Dedifferentiated amniotic fluid mesenchymal stem cell (primary cell): ENCODE measurements at regions not wholly inside any gene's neighbourhood (a gene's known extent, or its start where the extent isn't known, plus 50 kb on each side); places are given as distances from the start of the nearest gene placed in this dataset.
"Not testable (repeated sequence)": the region's sequence is repeated elsewhere in the genome, so short reads cannot be mapped to it uniquely, and the experiment has no call there.

ENCODE experiments used
- DNase-seq: peaks from one replicate; pipeline ENCODE4 v3.0.0-alpha.2; 2016; ENCODE audit errors: extremely low spot score

GRCh38 chr4:19520939-19521520 lies 730.7 kb upstream of the SLIT2 start:
- DNase-seq = no peak

DNA sequence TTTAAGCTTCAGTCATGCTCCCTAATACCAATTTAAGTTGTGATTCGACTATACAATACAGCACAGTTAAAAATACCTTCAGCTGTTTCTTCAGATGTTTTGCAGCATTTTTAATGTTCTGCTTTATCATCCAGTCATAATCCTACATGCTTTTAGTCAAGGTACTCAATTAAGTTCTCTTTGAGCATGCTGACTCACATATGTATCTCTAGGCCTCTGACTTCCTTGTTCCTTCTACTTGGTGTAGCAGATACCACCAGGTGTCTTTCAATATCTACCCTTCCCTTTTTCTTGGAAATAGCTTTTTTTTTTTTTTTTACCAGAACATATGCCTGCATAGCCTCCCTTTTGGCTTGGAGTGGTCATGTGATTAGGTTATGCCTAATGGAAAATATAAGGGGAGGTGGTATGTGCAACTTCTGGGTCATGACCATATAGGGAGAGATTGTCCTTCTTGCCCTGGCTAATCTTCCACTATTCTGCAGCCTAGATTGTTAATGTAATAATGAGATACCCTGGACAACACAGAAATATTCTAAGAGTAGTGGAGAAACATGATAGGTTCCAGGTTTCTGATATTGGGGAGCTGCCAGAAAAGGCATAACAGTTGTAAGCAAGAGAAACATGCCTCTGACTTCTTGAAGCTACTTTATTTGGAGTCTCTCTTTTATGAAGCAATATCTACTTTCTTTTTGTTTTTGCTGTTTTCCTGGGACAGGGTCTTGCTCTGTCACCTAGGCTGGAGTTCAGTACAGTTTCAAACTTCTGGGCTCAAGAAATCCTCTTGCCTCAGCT lies 737.2 kb upstream of the SLIT2 start:
- no peak for DNase-seq

GRCh38 chr4:19512086-19512485 lies 739.6 kb upstream of the SLIT2 start:
- DNase-seq = no peak

GRCh38 chr4:19510993-19511392 lies 740.7 kb upstream of the SLIT2 start:
- DNase-seq = no peak

DNA sequence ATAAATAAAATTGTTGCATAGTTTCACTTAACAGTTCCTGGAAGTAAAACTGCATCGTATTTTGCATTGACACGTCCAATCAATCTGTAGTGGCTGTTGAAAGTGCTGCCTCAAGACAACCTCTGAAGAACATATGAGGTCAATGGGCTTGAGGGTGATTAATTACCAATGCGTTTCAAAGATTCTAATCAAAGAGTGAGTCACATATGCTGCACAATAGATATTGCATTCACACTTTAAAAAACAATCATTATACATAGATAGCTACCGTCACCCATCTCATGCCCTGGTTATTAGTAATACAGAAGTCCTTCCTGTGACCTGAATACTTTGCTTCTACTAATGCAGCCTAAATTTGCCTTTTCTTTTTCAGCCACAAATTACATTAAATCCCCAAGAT lies 743.3 kb upstream of the SLIT2 start:
- DNase-seq = no peak

- no peak for DNase-seq
These were observed 754.0 kb upstream of the SLIT2 start for GRCh38 chr4:19497705-19498104.

DNA sequence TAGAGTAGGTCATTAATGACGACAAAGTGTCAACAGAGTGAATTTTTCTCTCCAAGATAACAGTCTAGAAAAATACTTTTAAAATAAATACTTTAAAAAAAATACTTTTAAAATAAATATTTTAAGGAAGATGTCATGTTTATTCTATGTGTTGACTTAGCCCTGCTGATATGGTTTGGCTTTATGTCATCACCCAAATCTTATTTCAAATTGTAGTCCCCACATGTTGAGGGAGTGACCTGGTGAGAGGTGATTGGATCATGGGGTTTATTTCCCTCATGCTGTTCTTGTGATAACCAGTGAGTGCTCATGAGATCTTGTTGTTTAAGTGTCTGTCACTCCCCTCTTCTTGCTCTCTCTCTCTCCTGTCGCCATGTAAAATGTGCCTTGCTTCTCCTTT lies 754.9 kb upstream of the SLIT2 start:
- DNase-seq = no peak

DNA sequence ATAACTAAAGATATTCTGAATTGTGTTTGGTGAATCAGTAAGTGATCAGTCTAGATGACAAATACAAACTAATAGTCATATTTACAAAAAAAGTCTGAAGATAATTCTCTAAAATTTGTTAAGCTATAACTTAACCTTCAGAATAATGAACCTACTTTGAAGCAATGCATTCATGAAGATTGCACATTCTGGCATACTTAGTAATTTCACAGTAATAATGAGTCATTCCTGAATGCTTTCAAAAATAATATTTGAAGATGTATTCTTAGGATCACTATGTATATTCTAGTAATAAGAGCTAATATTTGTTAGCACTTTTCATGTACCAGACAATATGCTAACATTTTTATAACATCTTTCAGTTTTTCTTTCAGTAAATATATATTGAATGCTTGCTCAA lies 756.7 kb upstream of the SLIT2 start:
- no peak for DNase-seq

DNA sequence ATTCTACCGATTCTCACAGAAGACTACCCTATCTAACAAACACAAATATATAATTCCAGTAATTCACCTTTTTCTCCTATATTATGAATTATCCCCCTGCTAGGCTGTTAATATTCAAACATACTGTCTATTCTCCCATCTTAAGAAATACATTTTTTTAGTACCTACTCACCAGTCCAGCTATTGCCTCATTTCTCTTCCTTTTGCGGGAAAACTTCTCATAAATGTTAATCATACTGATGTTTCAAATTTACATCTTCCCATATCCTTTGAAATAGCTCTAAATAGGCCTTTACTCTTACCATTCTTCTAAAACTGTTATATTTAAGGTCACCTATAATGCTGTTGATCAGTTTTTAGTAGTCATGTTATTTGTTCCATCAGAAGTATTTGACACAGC lies 759.1 kb upstream of the SLIT2 start:
- no peak for DNase-seq

GRCh38 chr4:19486400-19486799 lies 765.3 kb upstream of the SLIT2 start:
- no peak for DNase-seq

DNA sequence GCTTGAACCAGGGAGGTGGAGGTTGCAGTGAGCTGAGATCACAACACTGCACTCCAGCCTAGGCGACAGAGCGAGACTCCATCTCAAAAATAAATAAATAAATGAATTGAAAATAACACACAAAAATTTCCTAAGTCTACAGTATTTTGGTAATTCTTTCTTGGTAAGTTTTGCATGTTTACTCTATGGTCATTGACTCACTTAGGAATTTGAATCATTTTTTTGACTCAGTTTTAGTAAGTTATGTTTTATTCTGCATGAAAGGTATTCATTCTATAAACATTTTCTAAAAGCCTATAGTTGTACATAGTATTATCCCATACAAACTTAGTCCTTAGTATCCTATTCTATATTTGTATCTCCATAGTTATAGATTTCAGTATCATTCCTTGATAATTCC lies 772.9 kb upstream of the SLIT2 start:
- peak; percentile 28 for DNase-seq

- no peak for DNase-seq
These were observed 778.1 kb upstream of the SLIT2 start for GRCh38 chr4:19473569-19473968.

- DNase-seq = no peak
These were observed 779.0 kb upstream of the SLIT2 start for GRCh38 chr4:19472666-19473065.

DNA sequence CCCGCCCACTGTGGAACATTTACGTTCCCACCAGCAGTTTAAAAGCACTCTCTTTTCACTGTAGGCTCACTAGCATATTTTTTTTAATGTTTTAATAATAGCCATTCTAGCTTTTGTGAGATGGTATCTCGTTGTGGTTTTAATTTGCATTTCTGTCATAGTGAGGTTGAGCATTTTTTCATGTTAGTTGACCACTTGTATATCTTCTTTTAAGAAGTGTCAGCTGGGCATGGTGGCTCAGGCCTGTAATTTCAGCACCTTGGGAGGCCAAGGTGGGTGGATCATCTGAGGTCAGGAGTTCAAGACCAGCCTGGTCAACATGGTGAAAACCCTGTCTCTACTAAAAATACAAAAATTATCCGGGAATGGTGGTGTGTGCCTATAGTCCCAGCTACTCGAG lies 781.7 kb upstream of the SLIT2 start:
- DNase-seq = not testable (repeated sequence)

DNA sequence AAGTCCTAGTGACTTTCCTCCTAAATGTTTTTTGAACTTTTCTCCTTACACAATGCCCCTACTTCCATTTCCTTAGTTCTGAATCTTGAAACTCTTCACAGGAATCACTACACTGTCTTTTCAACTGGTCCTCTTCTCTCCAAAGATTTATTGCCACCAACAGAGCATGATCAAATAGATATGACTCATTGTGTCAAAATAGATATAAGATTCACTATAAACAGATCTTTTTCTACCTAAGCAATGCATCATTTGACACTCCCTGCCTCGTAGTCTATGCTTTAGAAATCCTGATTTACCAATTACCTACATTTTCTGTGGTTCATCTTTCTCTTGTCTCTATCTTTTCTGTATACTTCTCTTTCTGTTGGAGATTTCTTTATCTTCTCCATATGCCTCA lies 789.6 kb upstream of the SLIT2 start:
- no peak for DNase-seq

GRCh38 chr4:19455850-19456602 lies 795.7 kb upstream of the SLIT2 start:
- DNase-seq = no peak

- DNase-seq = no peak
These were observed 796.5 kb upstream of the SLIT2 start for GRCh38 chr4:19455196-19455595.

- no peak for DNase-seq
These were observed 813.5 kb upstream of the SLIT2 start for GRCh38 chr4:19438233-19438632.

DNA sequence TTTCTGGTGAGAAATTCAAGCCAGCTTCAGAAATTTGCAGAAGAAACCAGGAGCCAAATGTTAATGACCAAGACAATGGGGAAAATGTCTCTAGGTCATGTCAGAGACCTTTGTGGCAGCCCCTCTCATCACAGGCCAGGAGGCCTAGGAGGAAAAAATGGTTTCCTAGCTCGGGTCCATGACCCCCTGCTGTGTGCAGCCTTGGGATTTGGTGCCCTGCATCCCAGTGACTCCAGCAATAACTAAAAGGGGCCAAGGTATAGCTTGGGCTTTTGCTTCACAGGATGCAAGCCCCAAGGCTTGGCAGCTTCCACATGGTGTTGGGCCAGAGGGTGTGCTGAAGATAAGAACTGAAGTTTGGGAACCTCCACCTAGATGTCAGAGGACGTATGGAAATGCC lies 814.7 kb upstream of the SLIT2 start:
- DNase-seq = no peak

GRCh38 chr4:19429684-19430083 lies 822.0 kb upstream of the SLIT2 start:
- DNase-seq = no peak

- DNase-seq = peak; percentile 20
These were observed 826.6 kb upstream of the SLIT2 start for GRCh38 chr4:19425146-19425545.

DNA sequence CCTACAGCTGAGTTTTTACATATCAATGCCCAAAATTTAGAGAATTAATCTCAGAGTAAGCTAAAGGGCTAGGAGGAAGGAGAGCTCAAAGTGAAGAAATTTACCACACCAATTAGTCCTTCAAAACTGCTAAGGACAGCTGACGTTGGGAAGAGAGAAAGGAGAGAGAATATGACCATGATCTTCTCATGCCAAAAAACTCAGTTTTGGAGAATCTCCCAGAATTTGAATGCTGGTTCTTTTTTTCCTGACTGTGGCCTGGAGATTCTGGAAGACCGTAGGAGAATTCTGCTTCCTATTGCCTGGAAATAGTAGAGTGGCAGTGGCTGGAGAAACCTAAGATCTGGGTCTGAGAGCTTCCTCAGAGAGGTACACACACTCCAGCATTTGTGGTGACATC lies 834.4 kb upstream of the SLIT2 start:
- no peak for DNase-seq

- no peak for DNase-seq
These were observed 835.6 kb upstream of the SLIT2 start for GRCh38 chr4:19416146-19416545.
